GM18508 (cell line): ENCODE measurements at regions not wholly inside any gene's neighbourhood (a gene's known extent, or its start where the extent isn't known, plus 50 kb on each side); places are given as distances from the start of the nearest gene placed in this dataset.
"Not testable (repeated sequence)": the region's sequence is repeated elsewhere in the genome, so short reads cannot be mapped to it uniquely, and the experiment has no call there.

Source experiments
- ATAC-seq: cut with Tn5 transposase; IDR thresholded peaks from one replicate; pipeline ENCODE4 v1.9.1; 2021; ENCODE audit warnings: moderate number of reproducible peaks; ENCODE audit not compliant: insufficient read depth, unreplicated experiment

DNA sequence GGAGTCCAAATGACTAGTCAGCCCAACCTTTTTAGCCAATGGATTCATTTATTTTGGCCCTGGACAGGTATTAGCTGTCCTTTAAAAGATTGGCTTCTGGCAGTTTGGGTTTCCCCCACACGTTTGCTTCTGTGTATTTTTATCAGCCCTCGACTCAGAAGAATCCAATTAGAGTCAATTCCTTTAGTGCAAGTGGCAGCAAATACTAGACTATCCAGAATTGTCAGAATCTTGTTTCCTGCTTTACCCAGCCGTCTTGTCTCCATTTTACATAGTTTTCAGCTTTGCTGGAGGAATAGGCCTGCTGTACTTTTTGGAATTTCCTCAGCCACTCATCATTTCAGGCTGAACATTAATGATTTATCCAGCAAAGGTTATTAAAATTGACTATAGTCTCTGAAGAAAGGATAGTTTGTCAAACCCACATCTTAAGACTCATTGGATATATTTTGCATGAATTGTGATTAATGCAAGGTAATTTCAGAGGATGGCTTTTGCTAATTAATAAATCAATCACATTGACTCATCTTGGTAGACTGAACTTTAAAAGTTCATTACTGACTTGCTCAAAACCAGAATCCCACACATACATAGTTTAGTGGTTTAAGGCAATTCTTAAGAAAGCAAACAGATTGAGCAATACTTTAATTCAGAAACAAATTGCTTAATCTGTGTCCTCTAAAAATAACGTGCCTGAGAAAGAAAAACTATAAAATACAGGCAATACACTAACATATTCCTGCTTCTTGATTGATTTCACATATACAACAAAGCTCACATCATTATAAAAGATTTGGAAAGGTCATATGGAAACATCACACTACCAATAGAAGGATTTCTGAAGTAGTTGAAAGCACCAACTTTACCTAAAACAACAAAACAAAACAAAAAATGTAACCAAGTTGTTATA is 62.9 kb upstream of the ZNF217 start:
- ATAC-seq = no peak

DNA sequence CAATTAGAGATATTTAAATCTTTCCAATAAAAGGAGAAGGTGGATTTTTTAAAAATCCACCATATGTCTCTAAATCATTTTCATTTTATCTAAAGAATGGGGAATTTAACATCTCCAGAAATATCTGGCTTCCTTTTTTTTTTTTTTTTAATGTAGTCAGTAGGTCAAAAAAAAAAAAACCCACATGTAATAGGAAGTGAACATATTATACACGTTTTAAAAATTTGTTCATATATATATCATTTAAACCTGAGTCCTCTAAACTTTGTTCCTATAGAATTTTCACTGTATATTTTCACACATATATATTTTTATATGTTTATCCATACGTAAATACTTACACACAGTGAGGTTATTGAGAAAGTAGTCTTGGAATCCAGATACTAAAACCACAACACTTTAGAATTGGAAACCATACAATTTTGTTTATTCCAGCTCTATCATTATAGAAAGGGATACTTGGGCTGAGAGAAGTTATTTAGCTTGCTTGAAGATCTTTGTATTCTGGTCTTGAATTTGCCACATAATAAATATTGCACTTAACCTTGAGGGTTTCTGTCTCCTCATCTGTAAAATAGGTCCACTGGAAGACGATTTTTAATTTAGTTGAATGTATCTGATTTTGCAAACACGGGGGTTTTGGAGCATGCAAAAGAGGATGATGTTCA is 62.1 kb upstream of the ZNF217 start:
- no peak for ATAC-seq

- no peak for ATAC-seq
Measured at GRCh38 chr20:53654932-53655624, 61.4 kb upstream of the ZNF217 start.

- not testable (repeated sequence) for ATAC-seq
Measured at GRCh38 chr20:53654521-53654920, 60.9 kb upstream of the ZNF217 start.

DNA sequence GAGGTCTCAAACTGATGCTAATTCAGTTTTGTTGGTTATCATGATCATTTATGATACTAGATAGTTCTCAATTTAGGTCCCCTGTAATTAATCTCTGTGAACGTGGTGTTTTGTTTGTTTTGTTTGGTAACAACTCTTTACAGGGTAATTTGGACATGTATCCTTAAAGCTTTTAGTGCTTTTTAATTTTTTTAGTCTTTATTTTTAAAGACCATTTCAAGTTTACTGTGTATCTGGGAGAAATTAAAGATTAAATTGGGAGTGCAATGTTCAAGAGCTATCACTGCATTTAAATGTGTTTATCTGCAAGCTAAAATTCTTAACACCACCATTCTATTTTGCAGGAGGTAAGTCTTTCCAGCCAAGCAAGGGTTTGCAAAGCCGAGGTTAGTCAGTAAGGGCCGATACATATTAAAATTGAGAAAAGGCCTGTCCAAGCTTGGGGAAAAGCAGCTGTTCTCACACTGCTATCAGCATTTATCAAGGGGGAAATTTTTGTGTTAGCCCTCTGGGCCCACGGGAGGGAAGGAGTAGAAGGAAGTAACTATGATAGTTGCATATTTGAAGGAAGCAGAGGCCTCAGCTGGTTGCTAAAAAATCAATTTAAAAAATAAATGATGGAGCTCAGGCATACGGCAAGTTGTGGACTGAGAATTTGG is 59.3 kb upstream of the ZNF217 start:
- ATAC-seq = no peak

DNA sequence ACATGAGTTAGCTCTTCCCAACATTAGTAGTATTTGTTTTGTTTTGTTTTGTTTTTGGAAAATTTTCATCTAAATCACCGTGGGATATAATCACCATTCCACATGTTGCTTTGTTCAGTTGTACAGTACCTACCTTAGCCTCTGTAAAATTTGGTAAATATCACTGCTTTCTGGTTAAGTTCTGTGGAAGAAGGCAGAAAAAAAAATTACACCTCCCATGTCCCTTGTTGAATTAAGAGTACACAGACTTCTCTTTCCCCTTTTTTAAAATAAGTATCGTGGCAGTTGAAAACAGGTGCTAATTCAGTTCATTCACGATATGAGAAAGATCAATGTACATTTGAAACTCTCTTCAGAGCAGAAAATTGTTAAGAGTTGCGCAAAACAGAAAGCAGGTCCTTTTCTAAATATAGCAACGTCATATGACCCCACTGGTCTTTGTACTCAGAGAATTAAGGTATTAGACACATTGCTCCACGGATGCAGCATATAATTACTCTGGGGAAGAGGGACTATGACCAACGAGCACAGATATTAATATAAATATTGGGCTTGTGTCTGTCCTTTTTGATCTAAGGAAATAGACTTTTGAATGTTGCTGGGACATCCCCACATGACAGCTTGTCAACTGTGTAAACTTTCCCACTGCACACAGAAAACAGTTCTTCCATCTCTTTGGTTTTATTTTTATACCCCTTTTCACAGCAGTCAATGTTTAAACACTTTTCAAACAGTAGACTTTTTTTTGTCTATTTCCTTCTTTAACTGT is 58.6 kb upstream of the ZNF217 start:
- ATAC-seq = peak; percentile 59

GRCh38 chr20:53649493-53649892 is 55.9 kb upstream of the ZNF217 start:
- ATAC-seq = not testable (repeated sequence)

- no peak for ATAC-seq
Measured at GRCh38 chr20:53647286-53647821, 53.7 kb upstream of the ZNF217 start.

DNA sequence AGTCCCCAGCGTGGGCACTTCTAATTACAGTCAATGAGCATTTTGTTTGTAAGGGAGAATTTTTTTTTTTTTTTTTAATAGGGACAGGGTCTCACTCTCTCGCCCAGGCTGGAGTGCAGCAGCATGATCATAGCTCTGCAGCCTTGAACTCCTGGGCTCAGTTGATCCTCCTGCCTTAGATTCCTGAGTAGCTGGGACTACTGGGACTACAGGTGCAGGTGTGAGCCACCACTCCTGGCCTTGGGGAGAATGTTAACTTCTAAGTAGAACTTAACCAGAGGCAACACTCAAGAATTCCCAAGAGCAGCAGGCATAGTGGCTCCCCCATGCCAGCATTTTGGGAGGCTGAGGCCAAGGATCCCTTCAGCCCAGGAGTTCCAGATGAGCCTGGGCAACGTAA is 52.9 kb upstream of the ZNF217 start:
- ATAC-seq = no peak

GRCh38 chr20:53645582-53645897 is 51.9 kb upstream of the ZNF217 start:
- no peak for ATAC-seq

DNA sequence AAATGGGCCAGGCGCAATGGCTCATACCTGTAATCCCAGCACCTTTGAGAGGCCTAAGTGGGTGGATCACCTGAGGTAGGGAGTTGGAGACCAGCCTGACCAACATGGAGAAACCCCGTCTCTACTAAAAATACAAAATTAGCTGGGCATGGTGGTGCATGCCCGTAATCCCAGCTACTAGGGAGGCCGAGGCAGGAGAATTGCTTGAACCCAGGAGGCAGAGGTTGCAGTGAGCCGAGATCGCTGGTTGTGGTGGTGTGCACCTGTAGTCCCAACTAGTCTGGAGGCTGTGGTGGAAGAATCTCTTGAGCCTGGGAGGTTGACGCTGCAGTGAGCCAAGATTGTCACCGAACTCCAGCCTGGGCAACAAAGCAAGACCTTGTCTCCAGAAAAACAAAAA is 50.5 kb upstream of the ZNF217 start:
- not testable (repeated sequence) for ATAC-seq
